ENCODE measurements at regions not wholly inside any gene's neighbourhood (a gene's known extent, or its start where the extent isn't known, plus 50 kb on each side); places are given as distances from the start of the nearest gene placed in this dataset.
"Not testable (repeated sequence)": the region's sequence is repeated elsewhere in the genome, so short reads cannot be mapped to it uniquely, and the experiment has no call there.

DNA sequence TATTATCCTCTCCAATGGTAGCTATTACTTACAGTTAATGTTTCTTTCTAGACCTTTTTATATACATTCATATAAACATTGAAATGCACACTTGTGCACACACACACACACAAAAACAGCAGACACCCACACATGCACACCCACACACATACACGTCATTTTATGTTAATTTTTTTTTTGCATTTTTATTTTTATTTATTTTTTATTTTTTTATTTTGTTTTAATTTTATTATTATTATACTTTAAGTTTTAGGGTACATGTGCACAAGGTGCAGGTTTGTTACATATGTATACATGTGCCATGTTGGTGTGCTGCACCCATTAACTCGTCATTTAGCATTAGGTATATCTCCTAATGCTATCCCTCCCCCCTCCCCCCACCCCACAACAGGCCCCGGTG is 1839.1 kb downstream of the LRRC4C start:
- H3K27me3 ChIP-seq (replicated peaks in 1 of 4; ENCODE audit: control insufficient read depth in 3 of 4, extremely low read depth in 1 of 4, insufficient read depth in 3 of 4, low read length in 3 of 4); H4K91ac ChIP-seq (replicated peaks; ENCODE audit: insufficient read length, low read length); H3K9me3 ChIP-seq (ENCODE audit: insufficient read depth in 2 of 2, low read depth in 1 of 2, low read length in 1 of 2); H3K4me2 ChIP-seq (ENCODE audit: insufficient read depth in 1 of 2, low read depth in 2 of 2, low read length in 2 of 2); H3K4me1 ChIP-seq (replicated peaks in 1 of 4; ENCODE audit: control insufficient read depth in 3 of 4, insufficient read depth in 4 of 4, low read length in 3 of 4); H3K79me1 ChIP-seq (ENCODE audit: low read depth, low read length); H2BK120ac ChIP-seq (replicated peaks; ENCODE audit: low read depth, low read length); FAIRE-seq; DNase-seq (ENCODE audit: low read depth in 1 of 2, low spot score in 2 of 2); H2BK5ac ChIP-seq (ENCODE audit: low read depth, low read length); H3K23ac ChIP-seq (ENCODE audit: insufficient read length); H3K4ac ChIP-seq (replicated peaks; ENCODE audit: insufficient read length, low read depth, low read length); H3K14ac ChIP-seq (ENCODE audit: insufficient read length); H3K36me3 ChIP-seq (ENCODE audit: control insufficient read depth in 2 of 4, insufficient read depth in 4 of 4, low read length in 3 of 4); H3K56ac ChIP-seq (replicated peaks; ENCODE audit: insufficient read length, low read depth, low read length); H2BK15ac ChIP-seq (ENCODE audit: low read length); H4K5ac ChIP-seq (ENCODE audit: insufficient read length, low read depth, low read length); H2AFZ ChIP-seq (ENCODE audit: low read length); H3K9ac ChIP-seq (replicated peaks in 1 of 4; ENCODE audit: extremely low read depth in 1 of 4, low read depth in 3 of 4, low read length in 3 of 4); H3K18ac ChIP-seq (ENCODE audit: extremely low read depth, low read length); H4K20me1 ChIP-seq (replicated peaks in 1 of 2; ENCODE audit: control insufficient read depth in 1 of 2, insufficient read depth in 2 of 2, low read length in 2 of 2); H3K27ac ChIP-seq (ENCODE audit: low read depth, low read length); POLR2A ChIA-PET (ENCODE audit: partially characterized antibody); H3K4me3 ChIP-seq (ENCODE audit: extremely low read depth in 1 of 4, insufficient read depth in 2 of 4, low read depth in 3 of 4, low read length in 4 of 4); H2AK5ac ChIP-seq (ENCODE audit: low read depth, low read length); H2BK12ac ChIP-seq (ENCODE audit: low read depth, low read length); H2BK20ac ChIP-seq (ENCODE audit: low read length); H4K8ac ChIP-seq (ENCODE audit: extremely low read depth, insufficient read depth, low read length); H3K79me2 ChIP-seq (ENCODE audit: control insufficient read depth in 1 of 2, insufficient read depth in 2 of 2, low read length in 2 of 2); H3K23me2 ChIP-seq (ENCODE audit: low read depth, low read length): not testable (repeated sequence)
- 95% methylated on average over 1 of the region's 3 CpGs; no CpG with 5 or more reads in 1 of the 2 experiments for WGBS, 2 experiments (ENCODE audit: extremely low coverage in 1 of 2, insufficient coverage in 1 of 2, insufficient read length in 1 of 2, insufficient replicate concordance in 2 of 2, low coverage in 1 of 2, low lambda C conversion rate in 2 of 2, missing lambda C conversion rate in 1 of 2)
- CTCF ChIA-PET (ENCODE audit: partially characterized antibody), result interaction anchor here (0.6 to 0.7 kb wide), 2 partner anchors 101 to 1047 kb away, joined by 3 to 5 read pairs; no protein-coding TSS in a partner anchor
